A673 (cell line): ENCODE measurements at regions not wholly inside any gene's neighbourhood (a gene's known extent, or its start where the extent isn't known, plus 50 kb on each side); places are given as distances from the start of the nearest gene placed in this dataset.

Experiments
- CTCF ChIP-seq: fragments of 300-800, 200-600 bp; sonication (generic); conservative IDR thresholded peaks from 2 replicates; pipeline ENCODE4 v1.5.1; 2017; ENCODE audit warnings: low read depth, mild to moderate bottlenecking, antibody characterized with exemption, low read length, moderate library complexity, mixed read lengths
- EZH2 ChIP-seq: fragments of 200-600 bp; sonication (generic); IDR thresholded peaks from 2 replicates; pipeline ENCODE4 v1.6.1; 2017; ENCODE audit warnings: borderline replicate concordance, low read depth, mild to moderate bottlenecking, mixed read lengths, antibody characterized with exemption, low read length; ENCODE audit not compliant: poor library complexity, severe bottlenecking

GRCh38 chrX:112510629-112511028 lies 169.1 kb downstream of the LHFPL1 start:
- no peak for TF ChIP-seq CTCF
- TF ChIP-seq EZH2: no peak
